HG03025 (cell line): ENCODE measurements at regions not wholly inside any gene's neighbourhood (a gene's known extent, or its start where the extent isn't known, plus 50 kb on each side); places are given as distances from the start of the nearest gene placed in this dataset.
"Not testable (repeated sequence)": the region's sequence is repeated elsewhere in the genome, so short reads cannot be mapped to it uniquely, and the experiment has no call there.

ENCODE experiments used
- ATAC-seq: cut with Tn5 transposase; IDR thresholded peaks from one replicate; pipeline ENCODE4 v1.9.1; 2021; ENCODE audit warnings: mild to moderate bottlenecking, moderate library complexity; ENCODE audit not compliant: unreplicated experiment, low FRiP score

DNA sequence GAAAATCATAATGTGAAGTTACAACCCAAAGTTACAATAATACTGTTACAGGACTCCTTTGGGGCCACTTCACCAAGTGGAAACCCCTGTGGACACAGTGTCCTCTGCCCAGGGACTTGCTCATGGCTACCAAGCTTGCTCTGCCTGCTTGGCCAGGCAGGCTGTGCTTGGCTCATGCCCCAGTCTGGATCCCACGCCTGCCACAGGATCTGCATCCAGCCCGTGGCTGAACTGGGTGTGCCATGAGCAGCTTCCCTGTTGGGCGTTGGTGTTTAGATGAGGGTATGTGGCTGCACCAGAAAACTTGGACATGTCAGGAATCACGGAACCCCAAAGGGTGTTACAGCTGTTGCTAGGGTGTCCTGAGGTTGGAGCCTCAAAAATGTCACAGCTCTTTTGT lies 820.9 kb downstream of the SLC6A15 start:
- ATAC-seq, result no peak

- ATAC-seq, result no peak
Observed at GRCh38 chr12:84089356-84089755, 823.2 kb downstream of the SLC6A15 start.

- ATAC-seq, result no peak
Observed at GRCh38 chr12:84085046-84085445, 827.6 kb downstream of the SLC6A15 start.

DNA sequence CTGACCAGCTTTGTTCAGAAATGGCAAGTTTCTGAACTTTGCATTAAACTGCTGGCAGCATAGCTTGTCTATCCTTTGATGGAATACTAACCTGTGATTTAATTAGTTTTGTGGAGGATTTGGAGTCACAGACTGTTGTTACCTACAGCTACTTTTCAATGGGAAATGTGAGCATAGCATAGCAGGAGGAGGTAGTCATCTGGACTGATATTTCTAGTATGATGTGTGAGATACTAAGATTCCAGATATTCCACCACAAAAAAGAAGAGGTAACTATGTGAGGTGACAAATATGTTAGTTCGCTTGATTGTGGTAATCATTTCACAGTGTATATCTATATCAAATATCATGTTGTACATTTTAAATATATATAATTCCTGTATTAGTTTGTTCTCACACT lies 833.0 kb downstream of the SLC6A15 start:
- no peak for ATAC-seq

- no peak for ATAC-seq
Observed at GRCh38 chr12:84077679-84078078, 834.9 kb downstream of the SLC6A15 start.

DNA sequence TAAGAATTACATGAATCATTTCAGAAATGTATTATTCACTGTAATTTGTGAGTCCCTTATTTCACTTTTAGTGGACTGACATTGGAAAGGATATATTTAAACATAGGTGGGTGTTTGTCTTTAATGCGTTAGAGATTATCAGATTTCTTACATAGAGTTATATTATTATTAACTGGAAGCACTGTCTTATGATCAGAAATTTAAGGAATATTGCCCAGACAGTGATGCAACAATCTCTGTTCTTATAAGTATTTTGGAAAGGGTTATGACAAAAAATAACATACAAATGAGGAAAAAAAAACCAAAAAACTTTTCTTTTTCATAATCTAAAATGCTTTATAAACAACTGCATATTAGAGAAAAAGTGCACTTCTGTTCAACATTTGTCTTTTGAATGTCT lies 836.6 kb downstream of the SLC6A15 start:
- ATAC-seq, result no peak

DNA sequence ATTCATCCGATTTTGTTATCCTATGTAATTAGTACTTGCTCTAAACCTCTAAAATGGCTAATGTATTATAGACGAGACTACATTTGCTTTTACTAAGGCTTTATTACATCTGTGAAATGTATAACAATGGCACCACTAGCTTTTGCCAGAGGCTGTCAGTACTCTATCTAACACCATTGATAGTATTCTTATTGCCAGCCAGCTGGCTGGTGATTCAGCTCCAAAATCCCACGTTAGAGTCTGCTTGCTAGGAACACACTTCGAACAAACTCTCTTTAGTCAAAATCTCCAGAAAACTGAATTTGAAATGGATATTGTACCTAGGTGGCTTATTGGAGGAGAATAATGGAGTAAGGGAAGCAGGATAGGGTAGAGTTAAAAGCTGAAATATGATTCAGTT lies 839.2 kb downstream of the SLC6A15 start:
- no peak for ATAC-seq

DNA sequence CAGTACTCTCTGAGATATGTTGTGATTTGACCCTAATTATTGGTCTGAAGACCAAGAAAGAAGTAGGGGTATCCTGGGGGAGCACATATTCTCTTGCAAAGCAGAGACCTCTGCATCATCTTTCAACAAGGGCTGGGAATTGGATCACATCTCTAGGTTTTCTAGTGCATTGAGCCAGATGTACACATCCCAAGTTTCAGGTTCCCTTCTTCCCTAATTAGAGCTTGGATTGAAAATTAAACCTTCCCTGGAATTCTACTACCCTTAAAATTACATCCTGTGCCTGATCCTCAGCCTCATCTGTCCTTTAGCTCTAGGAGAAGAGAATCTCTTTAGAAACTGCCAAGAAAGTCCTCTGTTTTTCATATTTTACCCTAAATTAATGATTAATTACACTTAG lies 839.6 kb downstream of the SLC6A15 start:
- no peak for ATAC-seq

DNA sequence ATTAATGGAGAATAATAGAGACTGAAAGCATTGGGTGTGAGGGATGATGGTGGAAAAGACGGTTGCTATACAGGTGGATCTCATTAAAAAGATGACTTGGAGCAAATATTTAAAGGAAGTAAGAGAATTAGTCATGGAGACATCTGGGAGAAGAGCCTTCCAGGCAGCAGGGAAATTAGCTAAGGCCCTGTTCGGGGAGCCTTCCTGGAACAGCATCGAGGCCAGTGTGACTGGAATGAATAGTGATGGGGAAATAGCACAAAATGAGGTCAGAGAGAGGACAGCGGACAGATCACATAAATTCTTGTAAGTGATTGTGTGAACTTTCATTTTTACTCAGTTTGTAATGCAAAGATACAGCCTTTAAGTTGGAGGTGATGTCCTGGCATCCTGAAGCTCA lies 842.3 kb downstream of the SLC6A15 start:
- ATAC-seq, result no peak

- no peak for ATAC-seq
Observed at GRCh38 chr12:84069699-84070098, 842.9 kb downstream of the SLC6A15 start.

- no peak for ATAC-seq
Observed at GRCh38 chr12:84069198-84069597, 843.4 kb downstream of the SLC6A15 start.

DNA sequence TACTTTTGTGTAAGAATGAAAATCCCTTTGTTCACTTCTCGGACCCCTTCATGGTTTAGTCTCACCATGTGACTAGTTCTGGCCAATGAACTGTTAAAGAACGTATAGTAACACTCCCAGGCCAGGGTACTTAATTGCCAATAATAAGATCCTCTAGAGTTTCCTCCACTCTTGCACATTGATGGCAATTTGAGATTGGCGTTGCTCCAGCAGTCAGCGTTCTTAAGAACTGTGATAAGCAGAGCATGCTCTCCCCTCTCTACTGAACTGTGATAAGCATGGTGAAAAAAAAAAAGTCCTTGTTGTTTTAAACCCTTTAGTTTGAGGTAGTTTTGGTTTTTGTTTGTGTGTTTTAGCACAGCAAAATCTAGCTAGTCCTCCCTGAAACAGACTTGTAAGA lies 854.5 kb downstream of the SLC6A15 start:
- no peak for ATAC-seq

- no peak for ATAC-seq
Observed at GRCh38 chr12:84054811-84055210, 857.8 kb downstream of the SLC6A15 start.

GRCh38 chr12:84047881-84048280 lies 864.7 kb downstream of the SLC6A15 start:
- no peak for ATAC-seq

DNA sequence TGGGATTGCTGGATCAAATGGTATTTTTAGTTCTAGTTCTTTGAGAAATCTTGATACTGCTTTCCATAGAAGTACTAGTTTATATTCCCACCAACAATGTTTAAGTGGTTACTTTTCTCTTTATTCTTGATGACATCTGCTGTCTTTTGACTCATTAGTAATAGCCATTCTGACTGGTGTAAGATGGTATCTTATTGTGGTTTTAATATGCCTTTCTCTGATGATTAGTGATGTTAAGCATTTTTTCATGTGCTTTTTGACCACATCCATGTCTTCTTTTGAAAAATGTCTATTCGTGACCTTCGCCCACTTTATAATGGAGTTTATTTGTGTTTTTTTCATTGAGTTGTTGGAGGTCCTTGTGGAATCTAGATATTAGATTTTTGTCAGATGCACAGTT lies 865.7 kb downstream of the SLC6A15 start:
- ATAC-seq, result no peak

GRCh38 chr12:84043355-84043754 lies 869.2 kb downstream of the SLC6A15 start:
- ATAC-seq, result no peak

DNA sequence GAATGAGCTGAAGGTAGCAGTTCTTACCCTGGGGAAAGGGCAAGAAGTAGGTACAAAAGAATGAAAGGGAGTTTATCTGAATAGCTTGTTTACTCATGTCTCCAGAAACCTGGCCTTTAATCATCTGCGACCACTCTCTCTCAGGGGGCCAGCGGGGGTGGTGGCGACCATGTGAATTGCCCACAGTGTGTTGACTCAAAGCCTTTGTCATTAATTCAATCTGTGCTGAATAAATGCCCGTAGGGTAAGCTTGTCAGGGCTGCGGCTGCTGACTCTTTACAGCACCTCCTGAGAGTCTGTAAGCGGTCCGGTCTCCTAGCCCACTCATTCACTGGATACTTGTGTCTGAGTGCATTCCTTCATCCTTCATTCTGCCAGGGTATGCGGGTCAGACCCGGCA lies 874.4 kb downstream of the SLC6A15 start:
- no peak for ATAC-seq

GRCh38 chr12:84036912-84037311 lies 875.7 kb downstream of the SLC6A15 start:
- no peak for ATAC-seq

DNA sequence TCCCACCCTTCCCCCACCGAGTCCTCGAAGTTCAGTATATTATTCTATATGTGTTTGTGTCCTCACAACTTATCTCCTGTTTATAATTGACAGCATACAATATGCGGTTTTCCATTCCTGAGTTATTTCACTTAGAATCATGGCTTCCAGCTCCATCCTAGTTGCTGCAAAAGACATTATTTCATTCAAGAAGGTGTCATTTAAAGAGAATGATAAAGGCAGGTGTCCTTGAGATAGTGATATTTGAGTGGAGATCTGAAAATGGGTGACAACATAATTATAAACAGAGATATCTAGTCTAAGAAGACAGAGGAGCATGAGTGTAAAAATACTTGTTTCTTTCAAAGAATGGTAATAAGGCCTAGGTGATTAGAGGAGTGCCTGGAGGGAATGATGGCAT lies 876.8 kb downstream of the SLC6A15 start:
- ATAC-seq, result no peak

DNA sequence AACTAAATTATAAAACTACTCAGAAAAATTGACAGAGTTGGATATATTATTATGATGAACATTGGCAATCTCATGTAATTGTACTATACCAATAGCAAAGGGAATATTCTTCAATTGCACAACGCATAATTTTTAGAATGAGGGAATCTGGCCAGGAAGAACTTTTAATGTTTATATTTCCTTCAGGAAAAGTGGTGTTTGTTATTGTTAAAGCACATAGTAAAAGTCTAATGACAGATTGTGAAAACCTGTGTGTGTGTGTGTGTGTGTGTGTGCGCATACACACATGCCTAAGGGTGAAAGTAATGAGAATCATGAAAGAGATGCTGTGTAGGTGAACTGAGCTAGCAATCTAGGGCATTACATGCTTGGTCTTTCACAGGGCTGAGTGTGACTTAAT lies 877.7 kb downstream of the SLC6A15 start:
- ATAC-seq, result no peak

DNA sequence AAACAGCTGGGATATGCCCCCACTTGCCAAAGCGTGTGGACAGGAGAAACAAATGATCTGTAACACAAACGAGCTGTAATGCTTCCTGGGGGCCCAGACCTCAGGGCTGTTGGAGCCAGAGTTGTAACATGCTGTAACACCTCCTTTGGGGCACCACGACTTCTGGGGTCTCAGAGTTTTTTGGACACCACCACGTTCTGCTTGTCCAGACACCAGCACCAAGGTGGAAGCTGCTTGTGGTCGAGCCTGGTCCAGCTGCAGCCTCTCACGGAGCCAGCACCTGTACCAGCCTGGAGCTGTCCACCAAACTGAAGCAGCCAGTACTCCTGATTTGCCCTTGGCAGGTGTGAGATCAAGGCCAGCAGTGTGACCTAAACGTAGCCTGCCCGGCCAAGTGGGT lies 879.4 kb downstream of the SLC6A15 start:
- no peak for ATAC-seq

GRCh38 chr12:84018556-84019179 lies 893.9 kb downstream of the SLC6A15 start:
- ATAC-seq, result not testable (repeated sequence)

- ATAC-seq, result no peak
Observed at GRCh38 chr12:84016956-84017355, 895.6 kb downstream of the SLC6A15 start.
